Posterior vena cava (tissue), 2 donors: ENCODE measurements at regions not wholly inside any gene's neighbourhood (a gene's known extent, or its start where the extent isn't known, plus 50 kb on each side); places are given as distances from the start of the nearest gene placed in this dataset.

Experiments used
- DNase-seq: peaks from one replicate; pipeline ENCODE4 v3.0.0-alpha.2; 2020; ENCODE audit warnings: low spot score
- intact Hi-C, 2 donors: fragments of 100-400 bp; cut with DNase I; formaldehyde crosslinking; loops; one replicate each; pipeline versions ENCODE4 v1.14.1 to v1.14.2; 2022 to 2023
- donor health status: DM: yes; HTN: yes; CAD: no.
- donor health status: DM: yes; HTN: yes; CAD: no.

- no peak for DNase-seq
Measured at GRCh38 chr5:144092508-144092907, 78.0 kb downstream of the YIPF5 start.

DNA sequence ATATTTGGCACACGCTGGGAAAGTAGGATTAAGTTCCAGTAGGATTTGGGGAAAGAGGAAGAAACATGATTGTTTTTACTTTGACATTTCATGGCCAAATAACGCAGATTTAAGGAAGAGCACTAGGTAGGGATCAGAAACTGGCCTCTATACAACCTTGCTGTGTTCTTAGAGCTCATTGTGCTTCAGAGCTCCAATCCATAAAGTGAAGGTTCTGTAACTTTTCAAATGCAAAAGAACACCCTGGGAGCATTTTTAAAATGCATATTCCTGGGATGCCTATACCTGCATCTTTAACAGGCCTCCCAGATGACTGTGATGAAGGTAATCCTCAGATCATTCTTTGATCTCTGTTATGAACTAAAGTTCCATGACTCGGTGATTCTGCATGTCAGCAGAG is 77.1 kb downstream of the YIPF5 start:
- no peak for DNase-seq
- intact Hi-C loops = loop anchor here in 1 of 2 donors (5.0 kb wide), 1 partner anchor 154 kb away; no protein-coding TSS in a partner anchor

More at GRCh38 chr5:144092508-144092907, 78.0 kb downstream of the YIPF5 start:
- intact Hi-C loops = loop anchor here in 1 of 2 donors (5.0 kb wide), 1 partner anchor 155 kb away; no protein-coding TSS in a partner anchor

- DNase-seq = no peak
- intact Hi-C loops = loop anchor here in 1 of 2 donors (5.0 kb wide), 1 partner anchor 153 kb away; no protein-coding TSS in a partner anchor
Measured at GRCh38 chr5:144093868-144094267, 76.6 kb downstream of the YIPF5 start.

DNA sequence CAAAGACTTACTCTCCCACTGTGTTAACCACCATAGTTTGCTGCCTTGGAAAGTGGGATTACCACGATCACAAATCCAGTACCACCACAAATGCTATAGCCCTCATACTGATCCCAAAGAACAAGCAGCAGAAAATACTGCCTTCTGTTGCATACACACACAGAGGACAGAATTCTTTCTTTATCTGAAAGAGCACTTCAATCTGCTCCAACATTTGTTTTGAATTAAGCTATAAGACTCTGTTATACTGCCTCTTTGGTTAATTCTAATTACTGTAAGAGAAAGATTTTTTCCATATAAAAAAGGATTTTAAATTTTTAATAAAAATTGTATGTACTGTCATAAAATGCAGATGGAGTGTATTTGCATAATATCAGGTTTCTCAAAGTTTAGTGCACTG is 69.8 kb downstream of the YIPF5 start:
- intact Hi-C loops = no loop called here
- no peak for DNase-seq

DNA sequence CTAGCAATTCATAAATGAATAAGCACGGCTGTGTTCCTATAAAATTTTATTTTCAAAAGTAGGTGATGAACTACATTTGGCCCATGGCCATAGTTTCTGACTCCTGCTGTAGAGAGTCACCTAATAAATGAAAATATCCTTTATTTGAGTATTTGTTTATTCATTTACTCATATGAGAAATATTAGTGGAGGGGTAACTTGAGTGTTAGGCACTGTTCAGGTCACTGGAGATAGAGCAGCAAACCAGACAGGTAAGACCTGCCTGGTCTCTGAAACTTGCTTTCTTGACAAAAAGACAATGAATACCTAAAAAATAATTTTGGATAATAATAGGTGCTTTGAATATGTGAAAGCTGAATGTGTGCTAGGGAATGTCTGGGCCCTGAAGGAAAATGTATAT is 68.8 kb downstream of the YIPF5 start:
- DNase-seq = no peak
- intact Hi-C loops = no loop called here

DNA sequence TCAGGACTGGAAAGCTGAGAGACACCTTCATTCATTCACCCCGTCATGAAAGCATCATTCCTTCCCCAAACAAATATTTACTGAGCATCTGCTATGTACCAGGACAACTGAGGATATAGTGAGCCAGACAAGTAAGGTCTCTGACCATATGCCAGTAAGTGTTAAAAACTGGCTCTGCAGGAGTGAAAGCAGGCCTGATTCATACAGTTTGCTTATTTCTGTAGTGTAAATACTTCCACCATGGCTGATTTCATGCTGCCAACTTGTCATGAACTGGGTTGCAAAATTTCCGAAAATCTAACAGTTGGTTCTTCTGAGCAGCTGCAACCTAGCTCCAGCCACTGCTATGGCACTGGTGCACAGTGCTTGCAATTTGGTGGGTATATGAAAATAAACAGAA is 68.1 kb downstream of the YIPF5 start:
- no peak for DNase-seq

GRCh38 chr5:144102979-144103378 is 67.5 kb downstream of the YIPF5 start:
- intact Hi-C loops = no loop called here
- no peak for DNase-seq

More for the DNA sequence above, 68.1 kb downstream of the YIPF5 start:
- intact Hi-C loops = no loop called here

GRCh38 chr5:144103611-144104485 is 66.6 kb downstream of the YIPF5 start:
- DNase-seq = no peak
- intact Hi-C loops = no loop called here

DNA sequence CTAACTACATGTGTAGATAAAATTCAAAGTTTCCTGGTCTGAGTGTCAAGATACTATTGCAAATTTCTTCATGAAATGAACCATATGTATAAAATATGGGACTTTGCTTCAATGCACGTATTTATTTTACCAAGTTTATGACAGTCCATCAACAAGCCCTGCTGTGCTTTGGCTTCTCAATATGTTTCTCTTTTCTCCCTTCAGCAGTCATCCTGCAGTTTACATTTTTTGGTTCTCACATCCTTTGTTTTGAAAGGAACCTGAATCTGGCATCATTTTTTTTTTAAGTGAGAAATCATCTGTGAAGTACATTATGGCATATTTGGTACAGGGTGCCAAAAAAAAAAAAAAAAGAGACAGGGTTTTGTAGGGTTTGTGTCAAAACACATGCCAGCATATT is 65.1 kb downstream of the YIPF5 start:
- intact Hi-C loops = no loop called here
- no peak for DNase-seq

GRCh38 chr5:144108131-144108530 is 62.3 kb downstream of the YIPF5 start:
- intact Hi-C loops = no loop called here

More at GRCh38 chr5:144108131-144108530, 62.3 kb downstream of the YIPF5 start:
- DNase-seq = no peak
